Omental fat pad (tissue), 3 donors: ENCODE measurements at regions not wholly inside any gene's neighbourhood (a gene's known extent, or its start where the extent isn't known, plus 50 kb on each side); places are given as distances from the start of the nearest gene placed in this dataset.

Source experiments
- ATAC-seq: fragments of 150-250 bp; one replicate; pipeline ENCODE4 v1.9.1; 2016; ENCODE audit warnings: mild to moderate bottlenecking, moderate library complexity; ENCODE audit not compliant: low FRiP score
- DNase-seq: peaks from one replicate; pipeline ENCODE4 v3.0.0-alpha.2; 2019; ENCODE audit warnings: low spot score
- TF ChIP-seq, protein P1 (sequence below), 3 donors: fragments of 450-650 bp; IDR thresholded peaks; one replicate each; pipeline ENCODE4 v1.5.1; 2016 to 2017; ENCODE audit warnings: antibody characterized with exemption in 3 of 3, mild to moderate bottlenecking in 3 of 3, moderate library complexity in 2 of 3

GRCh38 chr1:29712801-29713200 lies 476.5 kb downstream of the PTPRU start:
- DNase-seq (no peak), ATAC-seq (no peak)
- TF ChIP-seq, protein P1, sequence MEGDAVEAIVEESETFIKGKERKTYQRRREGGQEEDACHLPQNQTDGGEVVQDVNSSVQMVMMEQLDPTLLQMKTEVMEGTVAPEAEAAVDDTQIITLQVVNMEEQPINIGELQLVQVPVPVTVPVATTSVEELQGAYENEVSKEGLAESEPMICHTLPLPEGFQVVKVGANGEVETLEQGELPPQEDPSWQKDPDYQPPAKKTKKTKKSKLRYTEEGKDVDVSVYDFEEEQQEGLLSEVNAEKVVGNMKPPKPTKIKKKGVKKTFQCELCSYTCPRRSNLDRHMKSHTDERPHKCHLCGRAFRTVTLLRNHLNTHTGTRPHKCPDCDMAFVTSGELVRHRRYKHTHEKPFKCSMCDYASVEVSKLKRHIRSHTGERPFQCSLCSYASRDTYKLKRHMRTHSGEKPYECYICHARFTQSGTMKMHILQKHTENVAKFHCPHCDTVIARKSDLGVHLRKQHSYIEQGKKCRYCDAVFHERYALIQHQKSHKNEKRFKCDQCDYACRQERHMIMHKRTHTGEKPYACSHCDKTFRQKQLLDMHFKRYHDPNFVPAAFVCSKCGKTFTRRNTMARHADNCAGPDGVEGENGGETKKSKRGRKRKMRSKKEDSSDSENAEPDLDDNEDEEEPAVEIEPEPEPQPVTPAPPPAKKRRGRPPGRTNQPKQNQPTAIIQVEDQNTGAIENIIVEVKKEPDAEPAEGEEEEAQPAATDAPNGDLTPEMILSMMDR (IDR thresholded peaks at IDR 0.05) = no peak

- DNase-seq (no peak), ATAC-seq (no peak)
- TF ChIP-seq, protein P1 (IDR thresholded peaks at IDR 0.05) = no peak
Observed at GRCh38 chr1:29712284-29712651, 475.9 kb downstream of the PTPRU start.

GRCh38 chr1:29711582-29712283 lies 475.4 kb downstream of the PTPRU start:
- TF ChIP-seq, protein P1 (IDR thresholded peaks at IDR 0.05) = no peak
- peak; percentile 10 for ATAC-seq
- no peak for DNase-seq

GRCh38 chr1:29709704-29710280 lies 473.5 kb downstream of the PTPRU start:
- no peak for ATAC-seq
- no peak for DNase-seq
- TF ChIP-seq, protein P1 (IDR thresholded peaks at IDR 0.05) = no peak

- no peak for DNase-seq
- TF ChIP-seq, protein P1 (IDR thresholded peaks at IDR 0.05) = no peak
Observed at GRCh38 chr1:29708796-29709703, 472.7 kb downstream of the PTPRU start.

GRCh38 chr1:29708381-29708780 lies 472.1 kb downstream of the PTPRU start:
- TF ChIP-seq, protein P1 (IDR thresholded peaks at IDR 0.05) = no peak
- DNase-seq (no peak), ATAC-seq (no peak)

More at GRCh38 chr1:29708796-29709703, 472.7 kb downstream of the PTPRU start:
- ATAC-seq = no peak
